ENCODE measurements at regions not wholly inside any gene's neighbourhood (a gene's known extent, or its start where the extent isn't known, plus 50 kb on each side); places are given as distances from the start of the nearest gene placed in this dataset.

DNA sequence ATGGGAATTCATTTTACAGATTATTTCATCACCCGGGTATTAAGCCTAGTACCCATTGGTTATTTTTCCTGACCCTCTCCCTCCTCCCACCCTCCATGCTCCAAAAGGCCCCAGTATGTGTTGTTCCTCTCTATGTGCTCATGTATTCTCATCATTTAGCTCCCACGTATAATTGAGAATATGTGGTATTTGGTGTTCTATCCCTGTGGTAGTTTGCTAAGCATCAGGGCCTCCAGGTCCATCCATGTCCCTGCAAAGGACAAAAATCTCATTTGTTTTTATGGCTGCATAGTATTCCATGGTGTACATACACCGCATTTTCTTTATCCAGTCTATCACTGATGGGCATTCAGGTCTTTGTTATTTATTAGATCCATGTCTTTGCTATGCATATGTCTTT, 894.1 kb upstream of the MIR17HG start:
- TF ChIP-seq GATA3 (IDR thresholded peaks at IDR 0.05; ENCODE audit: low read depth, low read length) (no peak), GATA2 (IDR thresholded peaks at IDR 0.05; ENCODE audit: low read depth, low read length) (no peak)

Data from SH-SY5Y (cell line).